BJ (cell line): ENCODE measurements at regions not wholly inside any gene's neighbourhood (a gene's known extent, or its start where the extent isn't known, plus 50 kb on each side); places are given as distances from the start of the nearest gene placed in this dataset.

ENCODE experiments used
- CTCF ChIA-PET: fragments of 350-600 bp; formaldehyde crosslinking; extraction: SDS; loops from one replicate; lab custom pipeline; 2021; ENCODE audit warnings: antibody characterized with exemption, inconsistent platforms; lab: Yijun Ruan, JAX
- POLR2A ChIA-PET: fragments of 300-600 bp; sonication (Branson Sonifier 250); formaldehyde crosslinking; extraction: SDS; loops from one replicate; lab custom pipeline; 2021; ENCODE audit warnings: antibody characterized with exemption; lab: Charles Lee
- DNase-seq: peaks from one replicate; pipeline ENCODE4 v3.0.0-alpha.2; 2011; ENCODE audit warnings: low read depth
- H3K27me3 ChIP-seq: 2 replicates; pipeline ENCODE4 v1.6.0; 2011; ENCODE audit warnings: low read length; ENCODE audit not compliant: control insufficient read depth, insufficient read depth
- H3K36me3 ChIP-seq: 2 replicates; pipeline ENCODE4 v1.5.1; 2011; ENCODE audit warnings: low read length; ENCODE audit not compliant: control insufficient read depth, insufficient read depth
- H3K4me3 ChIP-seq: 2 replicates; pipeline ENCODE4 v1.5.1; 2011; ENCODE audit warnings: low read depth, mild to moderate bottlenecking, control low read depth, low read length
- CTCF ChIP-seq: IDR thresholded peaks from 2 replicates; pipeline ENCODE4 v1.5.1; 2011; ENCODE audit warnings: low read depth, mild to moderate bottlenecking, control low read depth, inconsistent platforms, low read length, moderate library complexity; ENCODE audit not compliant: insufficient read depth

GRCh38 chr2:14557916-14558315 lies 74.6 kb upstream of the LRATD1 start:
- CTCF ChIA-PET = interaction anchor here (0.6 kb wide), 1 partner anchor 1566 kb away, joined by 3 read pairs; no protein-coding TSS in a partner anchor
- H3K36me3 ChIP-seq = no peaks in the 10 kb centered on the region
- H3K27me3 ChIP-seq = no peaks in the 10 kb centered on the region
- no peak for TF ChIP-seq CTCF
- H3K4me3 ChIP-seq = no peak overlapping the region
- no peak for DNase-seq
- POLR2A ChIA-PET = no interaction called here

- no peak overlapping the region for H3K4me3 ChIP-seq
- POLR2A ChIA-PET = no interaction called here
- no peaks in the 10 kb centered on the region for H3K27me3 ChIP-seq
- TF ChIP-seq CTCF = no peak
- H3K36me3 ChIP-seq = no peaks in the 10 kb centered on the region
- CTCF ChIA-PET = interaction anchor here (0.6 kb wide), 1 partner anchor 1566 kb away, joined by 3 read pairs; no protein-coding TSS in a partner anchor
- no peak for DNase-seq
Measured at GRCh38 chr2:14558335-14558919, 74.1 kb upstream of the LRATD1 start.

- no peak overlapping the region for H3K4me3 ChIP-seq
- no peaks in the 10 kb centered on the region for H3K27me3 ChIP-seq
- DNase-seq = no peak
- no peaks in the 10 kb centered on the region for H3K36me3 ChIP-seq
- ChIA-PET CTCF (no interaction called here), POLR2A (no interaction called here)
- TF ChIP-seq CTCF = no peak
Measured at GRCh38 chr2:14560716-14561115, 71.8 kb upstream of the LRATD1 start.

GRCh38 chr2:14563324-14563723 lies 69.2 kb upstream of the LRATD1 start:
- CTCF ChIA-PET = no interaction called here

GRCh38 chr2:14565666-14566065 lies 66.9 kb upstream of the LRATD1 start:
- ChIA-PET POLR2A (no interaction called here), CTCF (no interaction called here)
- Histone ChIP-seq H3K4me3 (no peak overlapping the region), H3K36me3 (no peaks in the 10 kb centered on the region), H3K27me3 (no peaks in the 10 kb centered on the region)
- no peak for DNase-seq
- TF ChIP-seq CTCF = no peak

More at GRCh38 chr2:14563324-14563723, 69.2 kb upstream of the LRATD1 start:
- POLR2A ChIA-PET = no interaction called here
- Histone ChIP-seq H3K27me3 (no peaks in the 10 kb centered on the region), H3K36me3 (no peaks in the 10 kb centered on the region), H3K4me3 (no peak overlapping the region)
- no peak for TF ChIP-seq CTCF
- no peak for DNase-seq
